ENCODE measurements at regions not wholly inside any gene's neighbourhood (a gene's known extent, or its start where the extent isn't known, plus 50 kb on each side); places are given as distances from the start of the nearest gene placed in this dataset.

- H3K9me3 ChIP-seq: no peaks in the 10 kb centered on the region
- no peak overlapping the region for H3K4me3 ChIP-seq
- H3K4me1 ChIP-seq: no peaks in the 10 kb centered on the region
- DNase-seq (no peak), ATAC-seq (no peak)
- intact Hi-C loops (cut with DNase I): no loop called here
- H3K27me3 ChIP-seq (ENCODE audit: low read depth): no peaks in the 10 kb centered on the region
- H3K27ac ChIP-seq: no peak overlapping the region
- H3K36me3 ChIP-seq: no peaks in the 10 kb centered on the region
- no peak for TF ChIP-seq CTCF (IDR thresholded peaks at IDR 0.05)
These were observed 329.1 kb upstream of the TSHZ2 start for GRCh38 chr20:52643034-52643433.

GRCh38 chr20:52637201-52637600 lies 335.0 kb upstream of the TSHZ2 start:
- intact Hi-C loops (cut with DNase I): no loop called here
- Histone ChIP-seq H3K4me3 (no peak overlapping the region), H3K36me3 (no peaks in the 10 kb centered on the region), H3K27ac (no peak overlapping the region), H3K4me1 (no peaks in the 10 kb centered on the region), H3K9me3 (no peaks in the 10 kb centered on the region), H3K27me3 (ENCODE audit: low read depth) (no peaks in the 10 kb centered on the region)
- no peak for TF ChIP-seq CTCF (IDR thresholded peaks at IDR 0.05)
- DNase-seq (no peak), ATAC-seq (no peak)

GRCh38 chr20:52631469-52631868 lies 340.7 kb upstream of the TSHZ2 start:
- Histone ChIP-seq H3K4me1 (no peaks in the 10 kb centered on the region), H3K36me3 (no peaks in the 10 kb centered on the region), H3K4me3 (no peak overlapping the region), H3K27me3 (ENCODE audit: low read depth) (no peaks in the 10 kb centered on the region), H3K27ac (no peak overlapping the region), H3K9me3 (no peaks in the 10 kb centered on the region)
- DNase-seq (no peak), ATAC-seq (no peak)
- intact Hi-C loops (cut with DNase I): no loop called here
- no peak for TF ChIP-seq CTCF (IDR thresholded peaks at IDR 0.05)

GRCh38 chr20:52630138-52630537 lies 342.0 kb upstream of the TSHZ2 start:
- Histone ChIP-seq H3K4me3 (no peak overlapping the region), H3K27me3 (ENCODE audit: low read depth) (no peaks in the 10 kb centered on the region), H3K27ac (no peak overlapping the region), H3K9me3 (no peaks in the 10 kb centered on the region), H3K36me3 (no peaks in the 10 kb centered on the region), H3K4me1 (no peaks in the 10 kb centered on the region)
- DNase-seq (no peak), ATAC-seq (no peak)
- no peak for TF ChIP-seq CTCF (IDR thresholded peaks at IDR 0.05)
- intact Hi-C loops (cut with DNase I): no loop called here

GRCh38 chr20:52624281-52624680 lies 347.9 kb upstream of the TSHZ2 start:
- no peak for TF ChIP-seq CTCF (IDR thresholded peaks at IDR 0.05)
- H3K9me3 ChIP-seq: no peaks in the 10 kb centered on the region
- no peaks in the 10 kb centered on the region for H3K4me1 ChIP-seq
- no peak for ATAC-seq
- DNase-seq: no peak
- no peaks in the 10 kb centered on the region for H3K36me3 ChIP-seq
- H3K27me3 ChIP-seq (ENCODE audit: low read depth): no peaks in the 10 kb centered on the region
- H3K4me3 ChIP-seq: no peak overlapping the region
- H3K27ac ChIP-seq: no peak overlapping the region
- intact Hi-C loops (cut with DNase I): no loop called here

GRCh38 chr20:52622081-52622480 lies 350.1 kb upstream of the TSHZ2 start:
- no peaks in the 10 kb centered on the region for H3K4me1 ChIP-seq
- DNase-seq (no peak), ATAC-seq (no peak)
- intact Hi-C loops (cut with DNase I): no loop called here
- H3K4me3 ChIP-seq: no peak overlapping the region
- no peaks in the 10 kb centered on the region for H3K36me3 ChIP-seq
- no peaks in the 10 kb centered on the region for H3K9me3 ChIP-seq
- H3K27ac ChIP-seq: no peak overlapping the region
- no peaks in the 10 kb centered on the region for H3K27me3 ChIP-seq (ENCODE audit: low read depth)
- TF ChIP-seq CTCF (IDR thresholded peaks at IDR 0.05): no peak

All from lower lobe of right lung (tissue), 2 donors.